HG03039 (cell line): ENCODE measurements at regions not wholly inside any gene's neighbourhood (a gene's known extent, or its start where the extent isn't known, plus 50 kb on each side); places are given as distances from the start of the nearest gene placed in this dataset.
"Not testable (repeated sequence)": the region's sequence is repeated elsewhere in the genome, so short reads cannot be mapped to it uniquely, and the experiment has no call there.

Source experiments
- ATAC-seq: cut with Tn5 transposase; IDR thresholded peaks from one replicate; pipeline ENCODE4 v1.9.1; 2021; ENCODE audit warnings: mild to moderate bottlenecking, moderate library complexity; ENCODE audit not compliant: unreplicated experiment

DNA sequence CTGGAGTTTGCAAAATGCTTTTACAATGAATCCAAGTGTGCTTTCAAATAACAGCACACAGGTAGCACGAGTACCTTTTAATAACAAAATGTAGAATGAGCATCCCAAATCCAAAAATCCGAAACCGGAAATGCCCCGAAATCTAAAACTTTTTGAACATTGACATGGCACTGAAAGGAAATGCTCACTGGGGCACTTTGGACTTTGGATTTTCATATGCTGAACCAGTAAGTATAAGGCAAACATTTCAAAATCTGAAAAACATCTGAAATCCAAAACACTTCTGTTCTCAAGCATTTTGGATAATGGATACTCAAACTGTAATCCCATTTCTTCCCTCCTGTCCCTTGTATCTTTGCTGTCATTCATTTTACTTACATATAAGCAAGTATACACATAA is 50.1 kb downstream of the GCNT4 start:
- no peak for ATAC-seq

DNA sequence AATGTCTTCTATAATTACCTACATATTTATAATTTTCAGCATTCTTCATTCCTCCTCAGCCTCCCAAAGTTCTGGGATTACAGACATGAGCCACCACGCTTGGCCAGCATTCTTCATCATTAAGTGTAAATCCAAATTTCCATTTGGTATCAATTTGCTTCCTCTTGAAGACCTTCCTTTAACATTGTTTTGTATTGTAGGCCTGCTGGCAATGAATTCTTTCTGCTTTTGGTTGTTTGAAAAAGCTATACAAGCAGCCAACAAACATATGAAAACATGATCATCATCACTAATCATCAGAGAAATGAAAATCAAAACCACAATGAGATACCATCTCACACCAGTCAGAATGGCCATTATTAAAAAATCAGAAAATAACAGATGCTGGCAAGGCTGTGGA is 56.4 kb downstream of the GCNT4 start:
- ATAC-seq: no peak

DNA sequence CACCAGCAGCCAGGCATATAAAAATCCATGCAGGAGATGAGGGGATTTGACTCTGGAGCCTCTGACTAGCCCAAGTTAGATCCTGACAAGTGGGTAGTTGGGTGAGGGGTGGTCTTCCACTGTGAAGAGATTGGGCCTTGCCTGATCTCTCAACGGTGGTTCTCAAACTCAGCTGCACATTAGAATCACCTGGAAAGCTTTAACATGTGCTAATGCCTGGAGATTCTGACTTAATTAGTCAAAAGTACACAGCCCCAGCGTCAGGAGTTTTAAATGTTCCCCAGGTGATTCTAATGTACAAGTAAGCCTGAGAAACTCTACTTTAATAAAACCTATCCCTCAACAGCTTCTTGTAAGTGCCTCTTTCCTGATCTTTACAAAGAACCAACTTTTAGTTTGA is 57.5 kb downstream of the GCNT4 start:
- no peak for ATAC-seq

- no peak for ATAC-seq
These were observed 58.6 kb downstream of the GCNT4 start for GRCh38 chr5:74993743-74994142.

DNA sequence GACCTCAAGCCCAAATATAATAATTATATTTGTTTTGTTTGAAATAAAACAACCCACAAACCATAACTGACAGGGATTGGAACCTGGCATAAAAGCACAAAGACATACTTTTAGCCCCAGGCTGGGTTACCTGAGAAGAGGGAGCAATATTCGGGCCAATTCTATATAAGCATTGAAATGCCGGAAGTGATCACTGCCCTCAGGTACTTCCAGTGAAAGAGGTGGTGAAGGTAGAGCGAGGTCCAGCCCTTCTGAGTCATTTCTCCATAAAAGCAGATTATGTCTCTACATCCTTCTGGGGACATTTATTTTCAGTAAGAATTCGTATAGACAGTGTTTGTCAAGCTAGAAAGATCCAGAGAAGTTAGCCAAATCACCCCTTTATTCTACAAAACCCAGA is 59.6 kb downstream of the GCNT4 start:
- no peak for ATAC-seq

- ATAC-seq: no peak
These were observed 60.8 kb downstream of the GCNT4 start for GRCh38 chr5:74991522-74991921.

DNA sequence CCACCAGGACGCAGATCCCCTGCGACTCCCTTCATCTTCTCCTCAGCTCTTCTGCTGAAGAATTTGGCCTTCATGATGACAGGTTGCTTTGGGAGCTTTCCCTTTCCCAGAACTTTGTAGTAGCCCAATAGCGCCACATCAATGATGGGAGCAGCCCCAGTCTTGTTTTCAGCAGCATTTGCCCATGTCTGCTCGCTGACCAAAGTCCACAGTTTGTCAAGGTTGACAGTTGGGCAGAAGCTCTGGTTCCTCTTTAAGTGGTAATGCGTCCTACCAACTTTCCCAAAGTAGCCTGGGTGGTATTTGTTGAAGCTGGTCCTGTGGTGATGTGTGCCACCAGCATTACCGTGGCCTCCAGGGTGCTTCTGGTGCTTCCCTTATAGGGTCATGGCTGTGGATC is 62.2 kb downstream of the GCNT4 start:
- no peak for ATAC-seq

DNA sequence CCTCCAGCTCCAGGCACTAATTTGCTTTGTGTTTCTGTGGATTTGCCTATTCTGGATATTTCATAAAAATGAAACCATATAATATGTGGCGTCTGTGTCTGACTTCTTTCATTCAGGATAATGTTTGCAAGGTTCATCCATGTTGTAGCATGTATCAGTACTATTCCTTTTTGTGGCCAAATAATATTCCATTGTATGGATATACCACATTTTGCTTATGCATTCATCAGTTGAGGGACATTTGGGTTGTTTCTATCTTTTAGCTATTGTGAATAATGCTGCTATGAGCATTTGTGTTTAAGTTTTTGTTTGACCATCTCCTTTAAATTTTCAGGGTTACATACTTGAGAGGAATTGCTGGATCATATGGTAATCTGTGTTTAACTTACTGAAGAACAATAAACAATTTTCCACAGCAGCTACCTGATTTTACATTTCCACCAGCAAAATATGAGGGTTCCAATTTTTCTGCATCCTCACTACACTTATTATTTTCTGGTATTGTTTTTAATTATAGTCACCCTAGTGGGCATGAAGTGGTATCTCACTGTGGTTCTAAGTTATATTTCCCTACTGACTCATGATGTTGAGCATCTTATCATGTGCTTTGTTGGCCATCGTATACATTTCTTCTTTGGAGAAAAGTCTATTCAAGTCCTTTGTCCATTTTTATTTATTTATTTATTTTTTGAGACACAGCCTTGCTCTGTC is 63.9 kb downstream of the GCNT4 start:
- no peak for ATAC-seq

DNA sequence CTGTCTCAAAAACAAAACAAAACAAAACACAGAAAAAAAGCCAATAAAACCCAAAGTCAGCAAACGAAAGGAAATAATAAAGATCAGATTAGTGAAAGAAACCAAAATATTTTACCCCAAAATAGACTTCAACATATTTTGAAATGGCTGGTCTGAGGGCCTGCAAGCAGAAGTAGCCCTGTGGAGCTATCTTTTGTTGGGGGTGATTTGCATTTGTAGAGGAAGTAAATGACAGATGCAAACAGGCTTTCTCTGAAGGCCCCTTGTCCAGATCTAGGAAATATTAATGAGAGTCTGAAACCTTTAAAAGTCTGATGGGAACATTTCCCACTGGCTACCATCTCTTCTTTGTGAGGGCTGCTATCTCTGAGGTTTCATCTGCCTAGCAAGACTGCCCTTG is 74.0 kb downstream of the GCNT4 start:
- no peak for ATAC-seq

DNA sequence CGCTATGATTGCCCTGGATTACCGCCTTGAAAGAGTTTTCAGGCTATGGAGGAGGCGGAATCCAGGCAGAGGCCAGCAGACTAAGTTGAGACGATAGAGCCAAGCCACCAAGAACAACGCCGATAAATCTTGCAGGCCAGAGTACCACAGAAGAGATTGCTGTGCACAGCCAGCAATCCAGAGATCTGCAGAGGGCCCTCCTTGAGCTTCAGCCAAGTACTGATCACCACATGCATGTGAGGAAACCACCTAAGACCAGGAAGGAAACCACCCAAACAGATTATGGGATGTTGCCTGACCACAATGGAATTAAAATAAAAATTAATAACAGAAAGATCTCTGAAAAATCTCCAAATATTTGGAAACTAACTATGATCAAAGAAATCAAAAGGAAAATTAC is 74.9 kb downstream of the GCNT4 start:
- ATAC-seq: no peak

GRCh38 chr5:74976651-74977050 is 75.7 kb downstream of the GCNT4 start:
- ATAC-seq: no peak

DNA sequence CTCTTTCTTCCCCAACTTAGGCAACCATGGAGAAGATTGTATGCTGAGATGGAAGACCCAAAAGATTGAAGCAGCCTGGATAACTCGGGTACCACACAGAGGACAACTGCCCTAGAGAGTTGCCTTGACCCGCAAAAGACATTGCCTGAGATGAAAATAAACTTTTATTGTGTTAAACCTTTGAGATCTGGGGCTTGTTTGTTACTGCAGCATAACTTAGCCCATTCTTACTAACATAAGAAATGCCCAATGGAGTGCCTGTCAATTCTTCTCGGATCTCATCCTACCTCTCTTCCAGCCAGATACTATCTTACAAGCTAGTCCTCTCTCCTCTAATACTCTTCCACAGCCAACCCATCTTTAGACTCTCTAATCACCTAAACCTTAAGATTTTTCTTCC is 76.8 kb downstream of the GCNT4 start:
- ATAC-seq: no peak

- ATAC-seq: no peak
These were observed 77.8 kb downstream of the GCNT4 start for GRCh38 chr5:74974451-74975091.

DNA sequence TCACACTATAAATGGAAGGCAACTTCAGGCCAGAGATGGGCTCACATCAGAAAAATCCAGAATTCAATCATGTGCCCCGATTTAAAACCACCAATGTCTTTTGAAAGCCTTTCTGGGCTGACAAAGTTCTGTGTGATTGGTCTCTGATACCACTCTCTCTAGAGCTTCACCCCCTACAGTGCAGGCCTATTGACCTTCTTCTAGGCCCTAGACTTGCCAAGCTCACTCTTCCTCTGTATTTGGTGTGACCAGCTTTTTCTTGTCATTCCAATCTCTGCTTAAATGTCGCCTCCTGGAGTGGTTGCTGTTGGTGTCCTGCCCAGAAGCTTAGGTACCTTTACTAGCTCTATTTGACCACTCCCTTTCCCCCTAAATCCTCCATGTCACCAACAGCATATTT is 78.7 kb downstream of the GCNT4 start:
- ATAC-seq: no peak

DNA sequence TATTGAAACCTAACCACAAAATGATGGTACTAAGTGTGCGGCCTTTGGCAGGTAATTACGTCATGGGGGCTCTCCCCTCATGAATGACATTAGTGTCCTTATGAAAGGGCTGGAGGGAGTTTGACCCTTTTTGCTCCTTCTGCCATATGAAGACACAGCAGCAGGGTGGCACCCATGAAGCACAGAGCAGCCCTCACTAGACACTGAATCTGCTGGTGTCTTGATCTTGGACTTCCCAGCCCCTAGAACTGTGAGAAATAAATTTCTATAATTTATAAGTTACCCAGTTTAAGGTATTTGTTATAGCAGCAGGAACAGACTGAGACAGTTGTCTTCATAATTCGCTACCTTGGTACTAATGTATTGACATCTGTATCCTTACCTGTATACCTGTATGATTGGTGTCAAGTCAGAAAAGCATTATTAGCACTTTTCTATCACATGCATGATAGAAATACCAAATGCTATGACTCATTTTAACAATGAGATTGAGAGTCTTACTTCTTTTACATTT is 80.4 kb downstream of the GCNT4 start:
- no peak for ATAC-seq

GRCh38 chr5:74970891-74971290 is 81.5 kb downstream of the GCNT4 start:
- not testable (repeated sequence) for ATAC-seq

DNA sequence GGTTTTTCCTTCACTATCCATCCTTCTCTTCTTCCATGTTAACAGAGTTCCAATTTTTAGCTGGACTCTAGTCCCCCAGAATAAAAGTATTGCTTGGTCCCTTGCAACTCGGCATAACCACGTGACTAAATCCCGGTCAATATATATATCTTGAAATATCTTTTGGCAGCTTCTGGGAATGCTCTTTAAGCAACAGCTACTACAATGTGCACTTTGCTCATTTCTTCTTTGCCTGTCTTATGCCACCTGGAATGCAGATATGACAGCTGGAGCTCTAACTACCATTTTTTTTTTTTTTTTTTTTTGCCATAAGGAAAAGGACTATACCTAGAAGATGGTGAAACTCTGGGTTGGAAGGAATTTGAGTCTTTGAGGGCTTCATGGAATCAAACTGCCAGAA is 82.6 kb downstream of the GCNT4 start:
- ATAC-seq: no peak

- no peak for ATAC-seq
These were observed 86.0 kb downstream of the GCNT4 start for GRCh38 chr5:74966141-74967026.

GRCh38 chr5:74963407-74963806 is 89.0 kb downstream of the GCNT4 start:
- no peak for ATAC-seq

- ATAC-seq: no peak
These were observed 91.7 kb upstream of the FAM169A start for GRCh38 chr5:74957906-74958305.

- ATAC-seq: no peak
These were observed 91.0 kb upstream of the FAM169A start for GRCh38 chr5:74957029-74957784.
